Liver (tissue), 3 donors: ENCODE measurements at regions not wholly inside any gene's neighbourhood (a gene's known extent, or its start where the extent isn't known, plus 50 kb on each side); places are given as distances from the start of the nearest gene placed in this dataset.

Experiments
- HNF4G ChIP-seq: IDR thresholded peaks from 2 replicates; pipeline ENCODE4 v1.6.1; 2016; ENCODE audit warnings: antibody characterized with exemption
- MAX ChIP-seq: IDR thresholded peaks from 2 replicates; pipeline ENCODE4 v1.6.1; 2016; ENCODE audit warnings: antibody characterized with exemption
- RAD21 ChIP-seq, 2 donors: IDR thresholded peaks; 2 replicates each; pipeline ENCODE4 v1.6.1; 2016; ENCODE audit warnings: antibody characterized with exemption in 2 of 2, mild to moderate bottlenecking in 2 of 2
- REST ChIP-seq: IDR thresholded peaks from 2 replicates; pipeline ENCODE4 v1.6.1; 2016; ENCODE audit warnings: antibody characterized with exemption, mild to moderate bottlenecking
- TAF1 ChIP-seq: conservative IDR thresholded peaks from 2 replicates; pipeline ENCODE4 v1.6.1; 2016; ENCODE audit warnings: antibody characterized with exemption, mild to moderate bottlenecking
- TF ChIP-seq, protein P1 (sequence below): fragments of 150-350 bp; IDR thresholded peaks from 2 replicates; pipeline ENCODE4 v1.5.1; 2017; ENCODE audit warnings: improper control_type of control experiment, low read depth, low read length; ENCODE audit not compliant: missing input control
- donor health status: healthy.
- donor health status: healthy.

DNA sequence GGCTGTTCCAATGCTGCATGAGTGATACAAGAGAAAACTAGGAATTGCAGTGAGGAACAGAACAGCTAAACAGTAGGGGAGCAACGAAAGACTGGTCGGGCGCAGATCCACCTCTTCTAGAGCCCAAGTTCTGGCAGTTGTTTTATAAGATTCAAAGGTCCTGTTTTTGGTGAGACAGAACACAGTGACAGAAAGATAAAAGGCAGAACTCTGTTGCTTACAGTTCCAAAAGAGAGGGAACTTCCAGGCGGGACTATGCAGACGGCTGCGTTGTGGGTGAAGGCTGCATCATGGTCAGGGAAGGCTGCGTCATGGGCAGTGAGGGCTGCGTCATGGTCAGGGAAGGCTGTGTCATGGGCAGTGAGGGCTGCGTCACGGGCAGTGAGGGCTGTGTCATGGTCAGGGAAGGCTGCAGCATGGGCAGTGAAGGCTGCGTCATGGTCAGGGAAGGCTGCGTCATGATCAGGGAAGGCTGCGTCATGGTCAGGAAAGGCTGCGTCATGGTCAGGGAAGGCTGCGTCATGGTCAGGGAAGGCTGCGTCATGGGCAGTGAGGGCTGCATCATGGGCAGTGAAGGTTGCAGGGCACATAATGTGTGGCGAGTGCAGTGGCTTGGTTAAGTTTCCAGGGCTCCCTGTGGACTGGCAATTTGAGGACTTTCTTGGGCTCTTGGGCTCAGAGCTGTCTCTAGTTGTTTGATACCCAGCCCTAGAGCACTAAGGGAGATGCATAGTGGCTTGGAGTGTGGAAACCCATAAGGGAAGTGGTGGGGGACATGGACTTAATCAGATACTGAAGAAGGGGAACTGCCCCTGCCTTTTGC lies 619.9 kb downstream of the AACS start:
- TF ChIP-seq, protein P1, sequence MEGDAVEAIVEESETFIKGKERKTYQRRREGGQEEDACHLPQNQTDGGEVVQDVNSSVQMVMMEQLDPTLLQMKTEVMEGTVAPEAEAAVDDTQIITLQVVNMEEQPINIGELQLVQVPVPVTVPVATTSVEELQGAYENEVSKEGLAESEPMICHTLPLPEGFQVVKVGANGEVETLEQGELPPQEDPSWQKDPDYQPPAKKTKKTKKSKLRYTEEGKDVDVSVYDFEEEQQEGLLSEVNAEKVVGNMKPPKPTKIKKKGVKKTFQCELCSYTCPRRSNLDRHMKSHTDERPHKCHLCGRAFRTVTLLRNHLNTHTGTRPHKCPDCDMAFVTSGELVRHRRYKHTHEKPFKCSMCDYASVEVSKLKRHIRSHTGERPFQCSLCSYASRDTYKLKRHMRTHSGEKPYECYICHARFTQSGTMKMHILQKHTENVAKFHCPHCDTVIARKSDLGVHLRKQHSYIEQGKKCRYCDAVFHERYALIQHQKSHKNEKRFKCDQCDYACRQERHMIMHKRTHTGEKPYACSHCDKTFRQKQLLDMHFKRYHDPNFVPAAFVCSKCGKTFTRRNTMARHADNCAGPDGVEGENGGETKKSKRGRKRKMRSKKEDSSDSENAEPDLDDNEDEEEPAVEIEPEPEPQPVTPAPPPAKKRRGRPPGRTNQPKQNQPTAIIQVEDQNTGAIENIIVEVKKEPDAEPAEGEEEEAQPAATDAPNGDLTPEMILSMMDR = no peak
- TF ChIP-seq MAX (no peak), RAD21 (IDR thresholded peaks at IDR 0.05) (no peak), HNF4G (no peak), TAF1 (no peak), REST (no peak)
